ENCODE measurements at regions not wholly inside any gene's neighbourhood (a gene's known extent, or its start where the extent isn't known, plus 50 kb on each side); places are given as distances from the start of the nearest gene placed in this dataset. TPM values are rescaled to one million over a fixed set of nuclear protein-coding genes. Genes with fewer than 3 reads are reported as not detected.

- no peaks in the 10 kb centered on the region for H3K36me3 Mint-ChIP-seq
- peaks cover 0 to 20% (median 3%) of the 10 kb centered on the region in 9 donors for H3K9me3 Mint-ChIP-seq
- no peak for ATAC-seq
These were observed 73.6 kb upstream of the SOX5 start for GRCh38 chr12:24023081-24023480.

GRCh38 chr12:24021164-24021502 is 71.7 kb upstream of the SOX5 start:
- POLR2A ChIA-PET, result no interaction called here

More at GRCh38 chr12:24023081-24023480, 73.6 kb upstream of the SOX5 start:
- H3K27ac Mint-ChIP-seq, result no peak overlapping the region
- H3K4me1 Mint-ChIP-seq, result no peaks in the 10 kb centered on the region
- H3K4me3 Mint-ChIP-seq, result no peak overlapping the region
- DNase-seq, result no peak
- POLR2A ChIA-PET, result no interaction called here
- H3K27me3 Mint-ChIP-seq, result no peaks in the 10 kb centered on the region

GRCh38 chr12:24020397-24021163 is 71.1 kb upstream of the SOX5 start:
- Mint-ChIP-seq H3K27me3 (no peaks in the 10 kb centered on the region), H3K36me3 (no peaks in the 10 kb centered on the region), H3K4me1 (no peaks in the 10 kb centered on the region), H3K27ac (no peak overlapping the region), H3K9me3 (peaks cover 0 to 18% (median 4%) of the 10 kb centered on the region in 9 donors), H3K4me3 (no peak overlapping the region)
- POLR2A ChIA-PET, result no interaction called here
- DNase-seq (no peak), ATAC-seq (no peak)

More at GRCh38 chr12:24021164-24021502, 71.7 kb upstream of the SOX5 start:
- no peaks in the 10 kb centered on the region for H3K36me3 Mint-ChIP-seq
- ATAC-seq (no peak), DNase-seq (no peak)
- H3K27me3 Mint-ChIP-seq, result no peaks in the 10 kb centered on the region
- no peaks in the 10 kb centered on the region for H3K4me1 Mint-ChIP-seq
- H3K4me3 Mint-ChIP-seq, result no peak overlapping the region
- no peak overlapping the region for H3K27ac Mint-ChIP-seq
- peaks cover 0 to 12% (median 3%) of the 10 kb centered on the region in 9 donors for H3K9me3 Mint-ChIP-seq

DNA sequence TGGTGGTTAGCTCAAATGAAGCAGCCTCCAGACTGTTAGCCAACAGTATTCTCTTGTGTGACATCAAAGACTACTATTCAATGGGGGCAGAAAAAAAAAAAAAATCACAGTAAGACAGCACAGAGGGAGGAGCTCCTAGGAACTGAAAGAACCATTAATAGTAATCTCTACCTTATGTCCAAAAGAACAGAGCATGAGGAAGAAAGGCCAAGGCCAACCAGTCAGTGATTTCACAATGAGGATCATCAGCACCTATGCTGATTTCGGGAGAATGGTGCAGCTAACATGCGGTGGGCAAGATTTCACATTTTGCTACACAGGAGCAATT is 66.3 kb upstream of the SOX5 start:
- ATAC-seq, result no peak
- Mint-ChIP-seq H3K4me1 (no peaks in the 10 kb centered on the region), H3K36me3 (no peaks in the 10 kb centered on the region), H3K27ac (no peak overlapping the region), H3K9me3 (peaks cover 0 to 21% (median 4%) of the 10 kb centered on the region in 9 donors), H3K4me3 (no peak overlapping the region), H3K27me3 (no peaks in the 10 kb centered on the region)
- POLR2A ChIA-PET, result no interaction called here
- DNase-seq, result no peak

DNA sequence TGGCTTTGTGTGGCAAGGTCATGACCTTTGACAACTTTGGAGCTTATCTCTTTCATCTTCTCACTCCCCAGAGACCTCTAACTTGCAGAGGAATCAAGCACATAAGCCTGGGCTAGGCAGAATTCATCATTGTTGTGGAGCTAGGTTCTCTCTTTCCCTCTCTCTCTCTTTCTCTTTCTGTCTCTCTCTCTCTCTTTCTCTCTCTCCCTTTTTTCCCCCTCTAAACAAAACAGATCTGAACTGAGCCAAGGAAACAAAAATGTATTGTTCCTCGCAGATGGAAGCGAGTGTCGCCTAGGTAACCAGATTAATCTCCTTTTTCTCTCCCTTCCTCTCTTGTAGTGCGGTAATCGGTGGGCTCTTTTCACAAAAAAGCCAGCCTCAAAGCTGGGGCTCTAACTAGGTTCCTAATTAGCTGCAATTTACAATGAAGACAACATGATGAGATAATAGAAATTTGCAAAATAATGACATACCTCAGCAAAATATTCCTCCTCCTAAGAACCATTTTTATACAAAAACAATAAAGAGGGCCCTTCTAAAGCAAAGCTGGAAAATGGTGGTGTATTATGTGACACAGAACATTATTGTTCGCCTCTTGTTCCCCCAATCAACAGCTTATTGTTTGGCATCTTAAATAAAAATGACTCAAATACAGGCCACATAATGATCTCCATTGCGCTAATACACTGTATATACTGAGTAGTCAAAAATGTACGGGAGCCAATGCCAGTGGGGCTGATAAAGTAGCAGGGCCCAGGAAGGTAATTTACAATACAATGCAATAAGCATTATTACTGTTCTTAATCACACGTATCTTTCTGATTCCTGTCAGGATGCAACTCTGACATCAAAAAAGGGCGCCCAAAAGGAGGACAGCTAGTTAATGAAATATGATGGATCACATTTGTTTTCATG is 65.7 kb upstream of the SOX5 start:
- Mint-ChIP-seq H3K4me3 (no peak overlapping the region), H3K4me1 (no peaks in the 10 kb centered on the region), H3K9me3 (peaks cover 0 to 21% (median 4%) of the 10 kb centered on the region in 9 donors), H3K27ac (no peak overlapping the region), H3K36me3 (no peaks in the 10 kb centered on the region), H3K27me3 (no peaks in the 10 kb centered on the region)
- DNase-seq, result no peak
- POLR2A ChIA-PET, result no interaction called here
- no peak for ATAC-seq

GRCh38 chr12:24014240-24014639 is 64.8 kb upstream of the SOX5 start:
- no peak for ATAC-seq
- H3K4me1 Mint-ChIP-seq, result no peaks in the 10 kb centered on the region
- no peaks in the 10 kb centered on the region for H3K36me3 Mint-ChIP-seq
- H3K27me3 Mint-ChIP-seq, result no peaks in the 10 kb centered on the region
- DNase-seq, result no peak
- no peak overlapping the region for H3K27ac Mint-ChIP-seq
- POLR2A ChIA-PET, result no interaction called here
- no peak overlapping the region for H3K4me3 Mint-ChIP-seq
- peaks cover 0 to 21% (median 3%) of the 10 kb centered on the region in 9 donors for H3K9me3 Mint-ChIP-seq

- Mint-ChIP-seq H3K9me3 (peaks cover 0 to 12% (median under 1%) of the 10 kb centered on the region in 9 donors), H3K4me1 (no peaks in the 10 kb centered on the region), H3K27me3 (no peaks in the 10 kb centered on the region), H3K4me3 (no peak overlapping the region), H3K36me3 (no peaks in the 10 kb centered on the region), H3K27ac (no peak overlapping the region)
- POLR2A ChIA-PET, result no interaction called here
- ATAC-seq, result no peak
- DNase-seq, result no peak
These were observed 63.1 kb upstream of the SOX5 start for GRCh38 chr12:24012528-24012927.

GRCh38 chr12:24011927-24012507 is 62.5 kb upstream of the SOX5 start:
- no peaks in the 10 kb centered on the region for H3K27me3 Mint-ChIP-seq
- H3K4me3 Mint-ChIP-seq, result no peak overlapping the region
- DNase-seq, result no peak
- ATAC-seq, result no peak
- no peaks in the 10 kb centered on the region for H3K4me1 Mint-ChIP-seq
- H3K27ac Mint-ChIP-seq, result no peak overlapping the region
- POLR2A ChIA-PET, result no interaction called here
- no peaks in the 10 kb centered on the region for H3K36me3 Mint-ChIP-seq
- H3K9me3 Mint-ChIP-seq, result peaks cover 0 to 9% (median 0%) of the 10 kb centered on the region in 9 donors

DNA sequence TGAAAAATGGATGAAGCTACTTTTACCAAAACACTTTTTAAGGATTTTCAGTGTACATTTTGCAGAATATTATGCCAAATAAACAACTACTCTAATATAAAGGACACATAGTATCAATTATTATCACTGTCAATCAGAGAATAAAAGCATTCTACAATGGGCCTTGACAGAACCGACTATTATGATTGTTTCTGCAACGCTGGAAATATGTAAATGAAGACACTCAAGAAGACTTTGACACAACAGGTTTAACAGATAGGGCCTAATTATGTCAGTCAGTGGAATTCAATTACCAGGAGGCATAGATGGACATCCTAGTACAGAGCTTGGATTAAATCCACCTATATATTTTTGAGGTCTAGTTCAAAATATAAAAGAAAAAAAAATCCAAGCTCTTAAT is 58.7 kb upstream of the SOX5 start:
- no peaks in the 10 kb centered on the region for H3K27me3 Mint-ChIP-seq
- no peak for DNase-seq

More for the DNA sequence above, 58.7 kb upstream of the SOX5 start:
- H3K4me3 Mint-ChIP-seq, result no peak overlapping the region
- H3K36me3 Mint-ChIP-seq, result no peaks in the 10 kb centered on the region
- POLR2A ChIA-PET, result no interaction called here
- peaks cover 0 to 2% (median 0%) of the 10 kb centered on the region in 9 donors for H3K9me3 Mint-ChIP-seq
- ATAC-seq, result no peak
- H3K4me1 Mint-ChIP-seq, result no peaks in the 10 kb centered on the region
- no peak overlapping the region for H3K27ac Mint-ChIP-seq

Small RNA genes in the stretch of these regions (microRNA-seq; reads per million reads assigned to microRNA genes)
- not detected for gene MIR920 (ENCODE audit: borderline microRNAs expressed)
